K562 (cell line): ENCODE measurements at regions not wholly inside any gene's neighbourhood (a gene's known extent, or its start where the extent isn't known, plus 50 kb on each side); places are given as distances from the start of the nearest gene placed in this dataset.

ENCODE experiments used
- ATAC-seq: fragments of 200-7000 bp; cut with Tn5 transposase; 3 replicates; pipeline ENCODE4 v1.9.1; 2020; ENCODE audit warnings: moderate library complexity
- BruUV-seq: library from RNA; stranded (reverse); fragments of 400-500 nt; replicated peaks from 2 replicates; lab custom pipeline; 2021; lab: Mats Ljungman, UMichigan
- CTCF ChIA-PET: fragments of 300-600 bp; formaldehyde crosslinking; extraction: SDS; loops from one replicate; lab custom pipeline; 2021; ENCODE audit warnings: low intra/inter-chr PET ratio; lab: Yijun Ruan, JAX
- POLR2A ChIA-PET: fragments of 300-600, 350-650 bp; sonication (Branson Sonifier 250); formaldehyde crosslinking; extraction: SDS; loops from one replicate; lab custom pipeline; 2021; ENCODE audit warnings: antibody characterized with exemption, inconsistent platforms; lab: Yijun Ruan, JAX
- DNase-seq, 4 experiments: peaks; one replicate each; pipeline versions ENCODE4 v3.0.0 to v3.0.0-alpha.2; 2011 to 2018; ENCODE audit warnings: low spot score in 3 of 4, mixed read lengths in 3 of 4; ENCODE audit errors: extremely low read depth in 1 of 4
- FAIRE-seq: peaks from 2 replicates; lab custom pipeline; 2011; peaks lifted over from hg19 to GRCh38; lab: Jason Lieb, UNC
- H2AFZ ChIP-seq: 2 replicates; pipeline ENCODE4 v1.6.0; 2011; ENCODE audit warnings: low read depth, low read length, control low read depth, inconsistent platforms
- H3K27ac ChIP-seq: fragments of 200-600 bp; 3 replicates; pipeline ENCODE4 v1.8.0; 2011; ENCODE audit warnings: low read depth, mild to moderate bottlenecking, control low read depth, inconsistent platforms, low read length, moderate library complexity, mixed read lengths; ENCODE audit errors: extremely low read depth
- H3K27me3 ChIP-seq, 2 experiments: fragments of 300-600 bp in 1 of 2; 2 replicates in 1 of 2; 3 replicates in 1 of 2; pipeline versions ENCODE4 v1.6.0 to v1.8.0; 2011; ENCODE audit warnings: inconsistent platforms in 2 of 2, low read length in 2 of 2, mild to moderate bottlenecking in 1 of 2, mixed read lengths in 1 of 2, moderate library complexity in 1 of 2; ENCODE audit not compliant: control insufficient read depth in 2 of 2, insufficient read depth in 2 of 2
- H3K36me3 ChIP-seq: fragments of 300-600 bp; 3 replicates; pipeline ENCODE4 v1.8.0; 2011; ENCODE audit warnings: mild to moderate bottlenecking, low read length, inconsistent platforms; ENCODE audit not compliant: control insufficient read depth, insufficient read depth
- H3K4me1 ChIP-seq, 2 experiments: fragments of 200-600 bp in 1 of 2; replicated peaks in 1 of 2; 2 replicates in 1 of 2; 3 replicates in 1 of 2; pipeline versions ENCODE4 v1.5.1 to v1.8.0; 2011; ENCODE audit warnings: inconsistent platforms in 2 of 2, low read length in 2 of 2, mild to moderate bottlenecking in 1 of 2, mixed read lengths in 1 of 2, moderate library complexity in 1 of 2; ENCODE audit not compliant: control insufficient read depth in 2 of 2, insufficient read depth in 2 of 2
- H3K4me2 ChIP-seq: 2 replicates; pipeline ENCODE4 v1.6.1; 2011; ENCODE audit warnings: low read length, control low read depth, inconsistent platforms, mixed read lengths; ENCODE audit not compliant: insufficient read depth
- H3K4me3 ChIP-seq: fragments of 200-600 bp; sonication (generic), shearing (Covaris generic); 2 replicates; pipeline ENCODE4 v1.5.1; 2016; ENCODE audit warnings: control low read depth, inconsistent platforms
- H3K79me2 ChIP-seq: fragments of 200-600 bp; 3 replicates; pipeline ENCODE4 v1.8.0; 2011; ENCODE audit warnings: low read length, inconsistent platforms; ENCODE audit not compliant: control insufficient read depth, insufficient read depth
- H3K9ac ChIP-seq, 2 experiments: 2 replicates each; pipeline versions ENCODE4 v1.6.0 to v1.6.1; 2011; ENCODE audit warnings: low read depth in 2 of 2, low read length in 2 of 2, control low read depth in 1 of 2, inconsistent platforms in 1 of 2, mild to moderate bottlenecking in 1 of 2, mixed read lengths in 1 of 2; ENCODE audit not compliant: insufficient read depth in 1 of 2
- H3K9me1 ChIP-seq: one replicate; pipeline ENCODE4 v1.6.0; 2011; ENCODE audit warnings: inconsistent platforms, mild to moderate bottlenecking, low read length, moderate library complexity; ENCODE audit not compliant: control insufficient read depth, insufficient read depth
- H3K9me3 ChIP-seq: replicated peaks from 2 replicates; pipeline ENCODE4 v1.5.1; 2011; ENCODE audit warnings: low read depth, low read length, inconsistent platforms; ENCODE audit not compliant: control insufficient read depth, insufficient read depth
- H4K20me1 ChIP-seq: replicated peaks from 2 replicates; pipeline ENCODE4 v1.6.1; 2011; ENCODE audit warnings: low read length, inconsistent platforms, mixed read lengths; ENCODE audit not compliant: control insufficient read depth, insufficient read depth
- ARNT ChIP-seq, 2 experiments: fragments of 450-650 bp; IDR thresholded peaks; 2 replicates each; pipeline ENCODE4 v1.6.1; 2016; ENCODE audit warnings: mild to moderate bottlenecking in 1 of 2
- DACH1 ChIP-seq: fragments of 450-650 bp; IDR thresholded peaks from 2 replicates; pipeline ENCODE4 v1.6.1; 2018; ENCODE audit not compliant: partially characterized antibody
- HMGN3 ChIP-seq: IDR thresholded peaks from 2 replicates; pipeline ENCODE4 v1.6.1; 2011; ENCODE audit warnings: borderline replicate concordance, low read depth, mild to moderate bottlenecking, mixed read lengths, low read length; ENCODE audit not compliant: insufficient read length; ENCODE audit errors: extremely low read depth
- HOMEZ ChIP-seq: fragments of 250-450 bp; sonication (Bioruptor Pico); IDR thresholded peaks from 2 replicates; pipeline ENCODE4 v1.4.0; 2020; ENCODE audit warnings: mild to moderate bottlenecking, moderate library complexity
- KAT7 ChIP-seq: sonication (generic); formaldehyde crosslinking; IDR thresholded peaks from 2 replicates; pipeline ENCODE4 v1.8.0; 2022; ENCODE audit warnings: missing genetic modification reagents, mild to moderate bottlenecking, borderline replicate concordance
- MYBL2 ChIP-seq, 2 experiments: fragments of 450-650 bp in 1 of 2; sonication (generic) in 1 of 2; formaldehyde crosslinking in 1 of 2; IDR thresholded peaks; 2 replicates each; pipeline versions ENCODE4 v1.6.1 to v1.8.1; 2017 to 2022; ENCODE audit warnings: borderline replicate concordance in 1 of 2, inconsistent platforms in 1 of 2, low read depth in 1 of 2, mild to moderate bottlenecking in 1 of 2, missing genetic modification reagents in 1 of 2, moderate library complexity in 1 of 2
- NBN ChIP-seq: fragments of 450-650 bp; IDR thresholded peaks from 2 replicates; pipeline ENCODE4 v1.6.1; 2016; ENCODE audit warnings: low read depth, mild to moderate bottlenecking
- NR2C1 ChIP-seq, 2 experiments: fragments of 450-650 bp; IDR thresholded peaks; 2 replicates each; pipeline ENCODE4 v1.6.1; 2017; ENCODE audit warnings: mild to moderate bottlenecking in 2 of 2, antibody characterized with exemption in 1 of 2, inconsistent platforms in 1 of 2, missing compliant biosample characterization in 1 of 2, missing genetic modification characterization in 1 of 2
- PTBP1 ChIP-seq: fragments of 200-400 bp; formaldehyde crosslinking; IDR thresholded peaks from 2 replicates; pipeline ENCODE4 v1.6.1; 2017; ENCODE audit warnings: low read depth, low read length
- RFX7 ChIP-seq: fragments of 250-450 bp; sonication (Bioruptor Pico); IDR thresholded peaks from 2 replicates; pipeline ENCODE4 v1.5.1; 2021; ENCODE audit warnings: mild to moderate bottlenecking
- RHOXF2B ChIP-seq: fragments of 250-450 bp; sonication (Bioruptor Pico); conservative IDR thresholded peaks from 2 replicates; pipeline ENCODE4 v1.5.1; 2021
- TFAM ChIP-seq: fragments of 250-450 bp; sonication (Bioruptor Pico); conservative IDR thresholded peaks from 2 replicates; pipeline ENCODE4 v1.5.0; 2021; ENCODE audit warnings: mild to moderate bottlenecking, moderate library complexity
- THAP12 ChIP-seq: fragments of 250-450 bp; sonication (Bioruptor Pico); IDR thresholded peaks from 2 replicates; pipeline ENCODE4 v1.9.0; 2021; ENCODE audit warnings: mild to moderate bottlenecking, inconsistent platforms
- YY1 ChIP-seq, 3 experiments: IDR thresholded peaks; 2 replicates each; pipeline ENCODE4 v1.6.1; 2011; ENCODE audit warnings: low read length in 2 of 3, mild to moderate bottlenecking in 2 of 3, moderate library complexity in 2 of 3, borderline replicate concordance in 1 of 3, control low read depth in 1 of 3, low read depth in 1 of 3; ENCODE audit not compliant: insufficient read depth in 3 of 3, insufficient replicate concordance in 2 of 3, control insufficient read depth in 1 of 3, insufficient read length in 1 of 3; ENCODE audit errors: extremely low read depth in 1 of 3
- ZNF121 ChIP-seq: sonication (generic); formaldehyde crosslinking; conservative IDR thresholded peaks from 2 replicates; pipeline ENCODE4 v1.8.0; 2022; ENCODE audit warnings: missing genetic modification reagents
- ZNF347 ChIP-seq: fragments of 450-650 bp; formaldehyde crosslinking; IDR thresholded peaks from 2 replicates; pipeline ENCODE4 v1.4.0; 2020; ENCODE audit warnings: low read depth, mild to moderate bottlenecking, moderate library complexity
- ZNF507 ChIP-seq: conservative IDR thresholded peaks from 2 replicates; pipeline ENCODE4 v1.6.1; 2017; ENCODE audit warnings: missing genetic modification characterization, missing compliant biosample characterization
- WGBS: fragments of 100-300 bp; shearing (Covaris generic); methylation state at CpG from one replicate; pipeline ENCODE4 v1.1.6; 2016; ENCODE audit warnings: low coverage, mixed read lengths; ENCODE audit not compliant: insufficient coverage; ENCODE audit errors: missing lambda C conversion rate; 5-methylcytosine and 5-hydroxymethylcytosine counted together
- in situ Hi-C: fragments of 300-500 bp; cut with MboI; formaldehyde crosslinking; loops from 4 replicates; pipeline ENCODE4 v1.15.0; 2018; ENCODE audit warnings: inconsistent platforms, mixed read lengths
- intact Hi-C: fragments of 100-400 bp; cut with micrococcal nuclease; formaldehyde crosslinking; loops from 2 replicates; pipeline ENCODE4 v1.14.2; 2022
- TF ChIP-seq, protein P1 (sequence below): fragments of 450-650 bp; formaldehyde crosslinking; IDR thresholded peaks from 2 replicates; pipeline ENCODE4 v1.4.0; 2020; ENCODE audit warnings: mild to moderate bottlenecking, moderate library complexity

- no peaks in the 10 kb centered on the region for H4K20me1 ChIP-seq
- in situ Hi-C loops (no loop called here), intact Hi-C loops (no loop called here)
- H3K27me3 ChIP-seq = no peaks in the 10 kb centered on the region
- ATAC-seq (no peak), FAIRE-seq (no peak), DNase-seq (no peak)
- no peak overlapping the region for H3K4me3 ChIP-seq
- no peaks in the 10 kb centered on the region for H3K9me3 ChIP-seq
- no TSS peak for BruUV-seq
- no peaks in the 10 kb centered on the region for H3K79me2 ChIP-seq
- no peaks in the 10 kb centered on the region for H3K36me3 ChIP-seq
- H3K4me2 ChIP-seq = no peak overlapping the region
- H3K27ac ChIP-seq = no peak overlapping the region
- H3K4me1 ChIP-seq = no peaks in the 10 kb centered on the region
- POLR2A ChIA-PET = no interaction called here
- no peaks in the 10 kb centered on the region for H3K9me1 ChIP-seq
- WGBS = 0% methylated on average over 5 of the region's 5 CpGs
- no peak overlapping the region for H2AFZ ChIP-seq
- no peak overlapping the region for H3K9ac ChIP-seq
- CTCF ChIA-PET = no interaction called here
- TF ChIP-seq THAP12 = no peak
- TF ChIP-seq NR2C1 (IDR thresholded peaks at IDR 0.05) = no peak
- TF ChIP-seq NR2C1 (tag; IDR thresholded peaks at IDR 0.05) = no peak
- no peak for TF ChIP-seq HOMEZ
- TF ChIP-seq, protein P1, sequence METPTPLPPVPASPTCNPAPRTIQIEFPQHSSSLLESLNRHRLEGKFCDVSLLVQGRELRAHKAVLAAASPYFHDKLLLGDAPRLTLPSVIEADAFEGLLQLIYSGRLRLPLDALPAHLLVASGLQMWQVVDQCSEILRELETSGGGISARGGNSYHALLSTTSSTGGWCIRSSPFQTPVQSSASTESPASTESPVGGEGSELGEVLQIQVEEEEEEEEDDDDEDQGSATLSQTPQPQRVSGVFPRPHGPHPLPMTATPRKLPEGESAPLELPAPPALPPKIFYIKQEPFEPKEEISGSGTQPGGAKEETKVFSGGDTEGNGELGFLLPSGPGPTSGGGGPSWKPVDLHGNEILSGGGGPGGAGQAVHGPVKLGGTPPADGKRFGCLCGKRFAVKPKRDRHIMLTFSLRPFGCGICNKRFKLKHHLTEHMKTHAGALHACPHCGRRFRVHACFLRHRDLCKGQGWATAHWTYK = no peak
- no peak for TF ChIP-seq NBN
- no peak for TF ChIP-seq HMGN3
- no peak for TF ChIP-seq RHOXF2B (CRISPR knock-in tag)
- TF ChIP-seq ZNF347 (CRISPR knock-in tag) = no peak
- TF ChIP-seq PTBP1 = no peak
- no peak for TF ChIP-seq YY1 (IDR thresholded peaks at IDR 0.05; ENCODE audit: borderline replicate concordance in 1 of 3, control insufficient read depth in 1 of 3, extremely low read depth in 1 of 3, insufficient read depth in 3 of 3, insufficient read length in 1 of 3, insufficient replicate concordance in 2 of 3, low read depth in 1 of 3, low read length in 2 of 3)
- no peak for TF ChIP-seq RFX7
- no peak for TF ChIP-seq TFAM (CRISPR knock-in tag)
- no peak for TF ChIP-seq MYBL2 (IDR thresholded peaks at IDR 0.05; ENCODE audit: low read depth)
- no peak for TF ChIP-seq MYBL2 (CRISPR knock-in tag; IDR thresholded peaks at IDR 0.05; ENCODE audit: borderline replicate concordance)
- no peak for TF ChIP-seq ARNT (IDR thresholded peaks at IDR 0.05)
- TF ChIP-seq DACH1 = no peak
- TF ChIP-seq ZNF121 (CRISPR knock-in tag) = no peak
- TF ChIP-seq KAT7 (CRISPR knock-in tag) = no peak
- no peak for TF ChIP-seq ZNF507 (tag)
Measured at GRCh38 chr3:28664123-28664522, 315.5 kb upstream of the AZI2 start.
